KBM-7 (cell line): ENCODE measurements at regions not wholly inside any gene's neighbourhood (a gene's known extent, or its start where the extent isn't known, plus 50 kb on each side); places are given as distances from the start of the nearest gene placed in this dataset.
"Not testable (repeated sequence)": the region's sequence is repeated elsewhere in the genome, so short reads cannot be mapped to it uniquely, and the experiment has no call there.

Experiments
- DNase-seq: peaks from one replicate; pipeline ENCODE4 v3.0.0-alpha.2; 2015
- in situ Hi-C: fragments of 300-500 bp; cut with MboI; formaldehyde crosslinking; loops from 2 replicates; pipeline ENCODE4 v1.14.3; 2020; ENCODE audit warnings: low sequenced_read_pairs, low pct_unique_long_range_greater_than_20kb, mixed read lengths

DNA sequence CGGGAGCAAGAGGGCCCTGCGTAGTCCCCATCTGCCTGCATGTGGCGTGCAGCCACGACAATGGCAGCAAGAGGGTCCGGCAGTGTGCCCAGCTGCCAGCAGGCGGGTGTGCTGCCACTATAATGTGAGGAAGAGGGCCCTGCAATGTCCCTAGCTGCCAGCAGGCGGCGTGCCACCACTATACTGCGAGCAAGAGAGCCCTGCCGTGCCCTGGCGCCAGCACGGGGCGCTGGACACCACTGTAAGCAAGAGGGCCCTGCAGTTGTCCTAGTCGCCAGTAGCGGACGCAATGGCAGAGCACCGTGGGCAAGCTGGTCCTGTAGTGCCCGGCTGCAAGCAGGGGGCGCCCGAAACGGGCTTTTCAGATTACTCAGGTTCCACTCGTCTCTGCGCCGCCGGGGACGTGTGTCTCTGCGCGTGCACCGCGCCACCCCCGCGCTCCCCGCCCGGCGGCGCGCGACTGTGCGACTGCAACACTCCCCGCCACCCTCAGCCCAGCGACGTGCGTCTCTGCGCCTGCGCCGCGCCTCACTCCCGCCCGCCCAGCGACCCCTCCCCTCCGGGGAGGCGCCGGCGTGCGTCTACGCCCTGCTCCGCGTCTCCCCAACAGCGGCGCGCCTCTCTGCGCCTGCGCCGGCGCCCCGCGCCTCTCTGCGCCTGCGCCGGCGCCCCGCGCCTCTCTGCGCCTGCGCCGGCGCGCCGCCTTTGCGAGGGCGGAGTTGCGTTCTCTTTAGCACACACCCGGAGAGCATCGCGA is 159.4 kb upstream of the FRG2B start:
- peak; percentile 23 for DNase-seq
- in situ Hi-C loops, result not testable (repeated sequence)

DNA sequence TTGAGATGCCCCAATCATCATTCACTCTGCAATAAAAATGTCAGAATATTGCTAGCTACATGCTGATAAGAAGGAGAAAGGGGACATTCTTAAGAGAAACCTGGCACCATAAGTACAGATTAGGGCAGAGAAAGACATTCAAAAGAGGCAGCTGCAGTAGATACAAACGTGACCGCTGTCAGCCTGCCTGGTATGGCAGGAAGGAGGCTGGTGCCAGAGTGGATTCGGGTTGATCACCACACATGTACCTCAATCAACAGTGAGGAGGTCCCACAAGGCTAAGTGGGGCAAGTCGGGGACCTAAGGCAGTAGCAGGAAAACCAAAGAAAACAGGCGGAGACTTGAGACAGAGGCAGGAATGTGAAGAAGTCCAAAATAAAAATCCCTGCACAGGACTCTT is 158.6 kb upstream of the FRG2B start:
- DNase-seq, in situ Hi-C loops: not testable (repeated sequence)

DNA sequence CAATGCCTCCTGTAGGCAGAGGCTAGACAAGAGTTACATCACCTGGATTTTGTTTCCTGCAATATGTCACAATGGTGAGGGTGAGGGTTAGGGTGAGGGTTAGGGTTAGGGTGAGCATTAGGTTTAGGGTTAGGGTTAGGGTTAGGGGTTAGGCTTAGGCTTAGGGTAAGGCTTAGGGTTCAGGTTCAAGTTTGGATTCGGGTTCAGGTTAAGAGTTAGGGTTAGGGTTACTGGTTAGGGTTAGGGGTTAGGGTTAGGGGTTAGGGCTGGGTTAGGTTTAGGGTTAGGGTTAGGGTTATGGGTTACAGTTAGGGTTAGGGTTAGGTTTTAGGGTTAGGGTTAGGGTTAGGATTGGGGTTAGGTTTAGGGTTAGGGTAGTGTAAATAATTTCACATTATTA is 138.7 kb upstream of the FRG2B start:
- DNase-seq, in situ Hi-C loops: not testable (repeated sequence)

DNA sequence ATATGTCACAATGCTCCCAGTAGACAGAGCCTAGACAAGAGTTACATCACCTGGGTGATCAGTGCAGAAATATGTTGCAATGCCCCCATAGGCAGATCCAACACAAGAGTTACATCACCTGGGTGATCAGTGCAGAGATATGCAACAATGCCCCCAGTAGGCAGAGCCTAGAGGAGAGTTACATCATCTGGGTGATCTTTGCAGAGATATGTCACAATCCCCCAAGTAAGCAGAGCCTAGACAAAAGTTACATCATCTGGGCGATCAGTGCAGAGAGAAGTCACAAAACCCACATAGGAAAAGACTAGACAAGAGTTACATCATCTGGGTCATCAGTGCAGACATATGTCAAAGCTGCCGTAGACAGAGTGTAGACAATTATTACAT is 138.2 kb upstream of the FRG2B start:
- DNase-seq, in situ Hi-C loops: not testable (repeated sequence)

DNA sequence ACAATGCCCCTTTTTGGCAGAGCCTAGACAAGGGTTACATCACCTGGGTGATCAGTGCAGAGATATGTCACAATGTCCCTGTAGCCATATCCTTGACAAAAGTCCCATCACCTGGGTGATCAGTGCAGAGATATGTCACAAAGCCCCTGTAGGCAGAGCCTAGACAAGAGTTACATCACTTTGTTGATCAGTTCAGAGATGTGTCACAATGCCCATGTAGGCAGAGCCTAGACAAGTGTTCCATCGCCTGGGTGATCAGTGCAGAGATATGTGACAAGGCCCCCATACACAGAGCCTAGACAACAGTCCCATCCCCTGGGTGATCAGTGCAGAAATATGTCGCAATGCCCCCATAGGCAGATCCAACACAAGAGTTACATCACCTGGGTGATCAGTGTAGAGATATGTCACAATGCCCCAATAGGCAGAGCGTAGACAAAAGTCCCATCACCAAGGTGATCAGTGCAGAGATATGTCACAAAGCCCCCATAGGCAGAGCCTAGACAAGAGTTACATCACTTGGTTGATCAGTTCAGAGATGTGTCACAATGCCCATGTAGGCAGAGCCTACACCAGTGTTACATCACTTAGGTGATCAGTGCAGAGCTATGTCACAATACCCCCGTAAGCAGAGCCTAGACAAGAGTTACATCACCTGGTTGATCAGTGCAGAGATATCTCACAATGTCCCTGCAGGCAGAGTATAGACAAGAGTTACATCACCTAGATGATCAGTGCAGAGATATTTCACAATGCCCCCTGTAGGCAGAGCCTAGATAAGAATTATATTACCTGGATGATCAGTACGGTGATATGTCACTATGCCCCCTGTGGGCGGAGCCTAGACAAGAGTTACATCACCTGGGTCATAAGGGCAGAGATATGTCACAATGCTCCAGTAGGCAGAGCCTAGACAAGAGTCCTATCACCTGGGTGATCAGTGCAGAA is 137.6 kb upstream of the FRG2B start:
- in situ Hi-C loops, DNase-seq: not testable (repeated sequence)

DNA sequence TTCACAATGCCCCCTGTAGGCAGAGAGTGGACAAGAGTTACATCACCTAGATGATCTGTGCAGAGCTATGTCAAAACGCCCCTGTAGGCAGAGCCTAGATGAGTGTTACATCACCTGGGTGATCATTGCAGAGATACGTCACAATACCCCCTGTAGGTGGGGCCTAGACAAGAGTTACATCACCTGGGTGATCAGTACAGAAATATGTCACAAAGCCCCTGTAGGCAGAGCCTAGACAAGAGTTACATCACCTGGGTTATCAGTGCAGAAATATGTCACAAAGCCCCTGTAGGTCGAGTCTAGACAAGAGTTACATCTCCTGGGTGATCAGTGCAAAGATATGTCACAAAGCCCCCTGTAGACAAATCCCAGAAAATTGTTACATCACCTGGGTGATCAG is 136.6 kb upstream of the FRG2B start:
- in situ Hi-C loops, DNase-seq: not testable (repeated sequence)

DNA sequence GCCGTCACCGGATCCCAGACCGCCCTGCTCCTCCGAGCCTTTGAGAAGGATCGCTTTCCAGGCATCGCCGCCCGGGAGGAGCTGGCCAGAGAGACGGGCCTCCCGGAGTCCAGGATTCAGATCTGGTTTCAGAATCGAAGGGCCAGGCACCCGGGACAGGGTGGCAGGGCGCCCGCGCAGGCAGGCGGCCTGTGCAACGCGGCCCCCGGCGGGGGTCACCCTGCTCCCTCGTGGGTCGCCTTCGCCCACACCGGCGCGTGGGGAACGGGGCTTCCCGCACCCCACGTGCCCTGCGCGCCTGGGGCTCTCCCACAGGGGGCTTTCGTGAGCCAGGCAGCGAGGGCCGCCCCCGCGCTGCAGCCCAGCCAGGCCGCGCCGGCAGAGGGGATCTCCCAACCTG is 127.0 kb upstream of the FRG2B start:
- DNase-seq, in situ Hi-C loops: not testable (repeated sequence)
